ENCODE measurements at regions not wholly inside any gene's neighbourhood (a gene's known extent, or its start where the extent isn't known, plus 50 kb on each side); places are given as distances from the start of the nearest gene placed in this dataset.

DNA sequence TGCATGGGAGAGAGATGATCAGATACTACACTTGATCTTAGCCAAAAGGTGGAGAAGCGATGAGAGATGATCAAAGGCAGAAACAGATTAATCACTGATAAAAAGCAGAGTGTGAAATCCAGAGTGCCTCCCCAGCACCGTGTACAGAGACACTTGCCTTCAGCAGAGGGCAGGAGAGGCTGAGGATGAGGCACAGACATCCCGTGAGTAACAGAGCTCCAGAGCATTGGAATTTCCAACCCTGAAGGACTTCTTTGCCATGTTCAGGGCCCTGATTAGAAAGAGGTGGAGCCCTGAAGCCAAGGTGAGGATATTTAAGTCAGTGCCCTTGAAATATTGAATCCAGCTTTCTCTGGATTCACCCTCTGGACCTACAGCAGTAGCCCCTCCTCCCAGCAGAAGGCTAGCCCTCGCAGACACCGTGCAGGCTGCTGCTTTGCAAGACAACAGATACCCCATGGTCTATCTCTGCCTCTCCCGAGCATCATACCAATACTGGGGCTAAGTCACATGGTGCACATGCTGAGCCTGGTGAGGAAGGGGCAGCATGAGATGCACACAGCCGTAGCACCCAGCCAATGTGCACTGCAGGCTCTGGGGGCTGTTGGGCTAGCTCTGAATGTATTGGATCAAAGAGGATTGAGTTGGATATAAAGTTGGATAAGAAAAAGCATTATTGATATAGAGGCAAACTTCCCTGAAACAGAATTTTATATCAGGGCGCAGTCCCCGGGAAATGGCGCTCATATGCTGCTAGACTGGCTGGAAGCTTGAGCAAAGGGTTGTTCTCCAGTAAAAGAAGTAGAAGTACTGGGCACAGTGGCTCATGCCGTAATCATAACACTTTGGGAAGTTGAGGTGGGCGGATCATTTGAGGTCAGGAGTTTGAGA, 200.3 kb upstream of the B3GAT1 start:
- TF ChIP-seq EZH2 (IDR thresholded peaks at IDR 0.05; ENCODE audit: borderline replicate concordance, insufficient read depth, low read depth, low read length, poor library complexity, severe bottlenecking) = no peak
- TF ChIP-seq, protein P1, sequence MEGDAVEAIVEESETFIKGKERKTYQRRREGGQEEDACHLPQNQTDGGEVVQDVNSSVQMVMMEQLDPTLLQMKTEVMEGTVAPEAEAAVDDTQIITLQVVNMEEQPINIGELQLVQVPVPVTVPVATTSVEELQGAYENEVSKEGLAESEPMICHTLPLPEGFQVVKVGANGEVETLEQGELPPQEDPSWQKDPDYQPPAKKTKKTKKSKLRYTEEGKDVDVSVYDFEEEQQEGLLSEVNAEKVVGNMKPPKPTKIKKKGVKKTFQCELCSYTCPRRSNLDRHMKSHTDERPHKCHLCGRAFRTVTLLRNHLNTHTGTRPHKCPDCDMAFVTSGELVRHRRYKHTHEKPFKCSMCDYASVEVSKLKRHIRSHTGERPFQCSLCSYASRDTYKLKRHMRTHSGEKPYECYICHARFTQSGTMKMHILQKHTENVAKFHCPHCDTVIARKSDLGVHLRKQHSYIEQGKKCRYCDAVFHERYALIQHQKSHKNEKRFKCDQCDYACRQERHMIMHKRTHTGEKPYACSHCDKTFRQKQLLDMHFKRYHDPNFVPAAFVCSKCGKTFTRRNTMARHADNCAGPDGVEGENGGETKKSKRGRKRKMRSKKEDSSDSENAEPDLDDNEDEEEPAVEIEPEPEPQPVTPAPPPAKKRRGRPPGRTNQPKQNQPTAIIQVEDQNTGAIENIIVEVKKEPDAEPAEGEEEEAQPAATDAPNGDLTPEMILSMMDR (IDR thresholded peaks at IDR 0.05) = no peak
